ENCODE measurements at regions not wholly inside any gene's neighbourhood (a gene's known extent, or its start where the extent isn't known, plus 50 kb on each side); places are given as distances from the start of the nearest gene placed in this dataset.

DNA sequence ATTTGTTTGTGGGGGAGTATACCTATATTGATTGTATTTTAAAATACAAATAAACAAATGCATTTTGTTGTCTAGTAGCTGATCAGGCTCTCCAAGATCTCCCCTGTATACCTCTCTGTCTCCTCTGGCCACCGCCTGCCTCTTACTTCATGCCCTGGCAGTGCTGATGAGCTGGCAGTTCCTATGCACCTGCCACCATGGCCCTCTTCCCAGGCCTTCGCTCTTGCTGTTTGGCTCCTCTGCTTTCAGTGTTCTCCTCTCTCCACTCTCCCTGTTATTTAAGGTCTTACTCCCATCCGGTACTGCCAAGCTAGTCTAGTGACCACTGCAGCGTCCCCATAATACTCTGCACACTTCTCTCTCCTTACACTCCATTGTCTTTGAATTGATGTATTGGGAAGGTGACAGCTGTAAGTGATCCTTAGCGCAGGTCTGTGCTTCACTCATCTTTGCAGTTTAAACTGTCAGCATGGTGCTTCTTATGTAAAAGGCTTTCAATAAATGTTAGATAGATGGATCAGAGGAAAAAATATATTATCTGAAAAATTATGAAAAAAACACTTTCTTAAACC, 88.1 kb upstream of the ATP1A1 start:
- no peak for TF ChIP-seq ZNF274 (IDR thresholded peaks at IDR 0.05; ENCODE audit: low read depth, low read length)
- TF ChIP-seq SUZ12 (IDR thresholded peaks at IDR 0.05; ENCODE audit: extremely low read depth, insufficient read depth, insufficient read length), result no peak
- no peak for TF ChIP-seq YY1 (IDR thresholded peaks at IDR 0.05; ENCODE audit: insufficient read depth, insufficient read length)

Measured in NT2/D1 (cell line).